ENCODE measurements at regions not wholly inside any gene's neighbourhood (a gene's known extent, or its start where the extent isn't known, plus 50 kb on each side); places are given as distances from the start of the nearest gene placed in this dataset.
A peak's percentile ranks its signal among the peaks of the same experiment; 100 is the strongest.

DNA sequence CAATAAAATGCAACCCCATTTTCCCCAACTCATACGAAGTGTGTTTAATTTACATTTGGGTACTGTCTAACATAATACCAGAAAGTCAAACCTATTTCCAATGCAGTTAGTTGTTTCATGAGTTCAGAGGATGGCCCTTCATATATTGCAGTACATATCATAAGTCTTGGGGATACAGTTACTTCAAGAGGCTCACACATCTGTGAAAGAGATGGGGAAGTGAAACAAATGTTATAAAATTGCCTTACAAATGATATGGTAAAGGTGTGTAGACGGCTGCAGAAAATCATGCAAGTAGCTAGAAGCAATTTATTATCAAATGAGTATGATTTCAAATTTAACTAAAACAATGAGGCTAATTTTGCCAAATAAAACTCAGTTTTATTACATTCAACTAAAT lies 219.0 kb upstream of the CDH12 start:
- no peak for DNase-seq

GRCh38 chr5:23071682-23072081 lies 218.5 kb upstream of the CDH12 start:
- no peak for DNase-seq

DNA sequence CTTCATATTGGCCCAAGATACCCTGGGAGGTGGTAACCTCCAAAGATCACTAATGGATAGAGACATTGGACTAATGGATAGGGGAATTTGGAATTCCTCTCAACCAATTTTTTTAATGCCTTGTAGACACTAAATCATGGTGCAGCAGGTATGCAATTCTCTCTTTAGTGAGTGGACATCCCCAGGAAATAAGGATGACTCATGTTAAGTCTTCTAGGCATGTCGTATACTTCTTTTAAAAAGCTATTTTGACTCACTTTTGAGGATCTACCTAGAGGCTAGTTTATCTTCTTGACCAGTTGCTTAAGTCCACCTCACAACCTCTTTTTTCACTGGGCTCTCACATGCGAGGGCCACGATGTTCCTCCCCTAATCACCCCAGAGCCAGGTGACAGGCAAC lies 211.6 kb upstream of the CDH12 start:
- DNase-seq: no peak

DNA sequence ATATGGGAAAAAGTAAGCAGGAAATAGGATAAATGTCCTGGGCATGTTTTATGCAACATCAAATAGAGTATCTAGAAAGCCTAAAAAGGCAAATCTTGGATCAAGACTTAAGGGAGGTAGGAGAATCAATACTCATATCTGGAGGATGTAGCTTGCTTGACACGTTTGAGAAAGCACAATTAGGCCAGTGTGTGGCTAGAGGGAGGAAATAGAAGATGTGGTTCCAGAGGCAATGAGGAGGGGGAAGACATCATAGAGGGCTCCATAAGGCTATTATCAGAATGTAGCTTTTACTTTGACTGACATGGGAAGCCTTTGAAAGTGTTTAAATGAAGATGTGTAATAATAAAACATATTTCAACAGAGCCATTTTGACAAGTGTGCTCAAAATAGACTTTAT lies 200.7 kb upstream of the CDH12 start:
- DNase-seq: no peak

DNA sequence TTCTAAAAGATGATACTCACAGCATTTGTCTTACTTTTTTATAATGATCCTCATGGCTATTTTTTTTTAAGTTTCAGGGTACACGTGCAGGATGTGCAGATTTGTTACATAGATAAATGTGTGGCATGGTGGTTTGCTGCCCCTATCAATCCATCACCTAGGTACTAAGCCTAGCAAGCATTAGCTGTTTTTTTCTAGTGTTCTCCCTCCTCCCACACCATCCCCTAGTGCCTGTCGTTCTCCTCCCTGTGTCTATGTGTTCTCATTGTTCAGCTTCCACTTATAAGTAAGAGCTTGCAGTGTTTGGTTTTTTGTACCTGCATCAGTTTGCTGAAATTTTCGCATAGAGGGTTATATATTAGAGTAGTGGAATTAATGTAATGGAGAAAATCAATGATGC lies 189.1 kb upstream of the CDH12 start:
- DNase-seq: no peak

DNA sequence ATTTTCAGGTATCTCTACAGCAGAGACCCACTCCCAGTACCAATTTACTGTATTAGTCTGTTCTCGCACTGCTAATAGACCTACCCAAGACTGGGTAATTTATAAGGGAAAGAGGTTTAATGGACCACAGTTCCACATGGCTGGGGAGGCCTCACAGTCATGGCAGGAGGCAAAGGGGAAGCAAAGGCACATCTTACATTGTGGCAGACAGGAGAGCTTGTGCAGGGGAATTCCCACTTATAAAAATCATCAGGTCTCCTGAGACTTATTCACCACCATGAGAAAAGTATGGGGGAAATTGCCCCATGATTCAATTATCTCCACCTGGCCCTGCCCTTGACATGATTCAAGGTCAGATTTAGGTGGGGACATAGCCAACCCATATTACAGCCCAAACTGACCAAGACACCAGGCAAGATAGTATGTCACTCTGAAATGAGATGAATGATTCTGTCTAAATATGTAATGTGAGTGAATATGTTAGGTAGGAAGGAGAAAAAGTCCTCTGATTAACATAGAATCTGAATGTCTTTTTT lies 182.5 kb upstream of the CDH12 start:
- DNase-seq: no peak

DNA sequence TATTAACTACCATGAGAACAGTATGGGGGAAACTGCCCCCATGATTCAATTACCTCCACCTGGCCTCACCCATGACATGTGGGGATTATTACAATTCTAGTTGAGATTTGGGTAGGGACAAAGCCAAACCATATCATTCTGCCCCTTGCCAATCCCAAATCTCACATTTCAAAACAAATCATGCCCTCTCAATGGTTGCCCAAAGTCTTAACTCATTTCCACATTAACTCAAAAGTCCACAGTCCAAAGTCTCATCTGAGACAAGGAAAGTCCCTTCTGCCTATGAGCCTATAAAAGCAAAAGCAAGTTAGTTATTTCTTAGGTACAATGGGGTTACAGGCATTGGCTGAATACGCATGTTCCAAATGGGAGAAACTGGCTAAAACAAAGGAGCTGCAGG lies 180.7 kb upstream of the CDH12 start:
- no peak for DNase-seq

DNA sequence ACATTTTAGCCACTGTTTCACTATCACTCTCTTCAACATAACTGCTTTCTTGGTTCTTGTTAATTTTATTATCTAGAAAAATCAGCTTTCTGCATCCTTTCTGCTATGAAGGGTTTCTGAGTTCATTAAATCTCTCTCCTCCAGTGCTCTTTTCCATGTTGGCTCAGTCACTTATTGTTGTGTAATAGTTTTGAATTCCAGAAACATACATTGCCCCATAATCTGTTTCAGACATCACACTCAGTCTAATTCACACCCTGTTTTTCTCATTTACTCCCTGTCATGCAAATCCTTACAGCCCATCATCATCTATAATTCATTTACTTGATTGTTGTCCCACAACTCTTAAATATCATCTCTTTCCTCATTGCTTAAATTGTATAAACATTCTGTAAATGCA lies 176.1 kb upstream of the CDH12 start:
- DNase-seq: no peak

DNA sequence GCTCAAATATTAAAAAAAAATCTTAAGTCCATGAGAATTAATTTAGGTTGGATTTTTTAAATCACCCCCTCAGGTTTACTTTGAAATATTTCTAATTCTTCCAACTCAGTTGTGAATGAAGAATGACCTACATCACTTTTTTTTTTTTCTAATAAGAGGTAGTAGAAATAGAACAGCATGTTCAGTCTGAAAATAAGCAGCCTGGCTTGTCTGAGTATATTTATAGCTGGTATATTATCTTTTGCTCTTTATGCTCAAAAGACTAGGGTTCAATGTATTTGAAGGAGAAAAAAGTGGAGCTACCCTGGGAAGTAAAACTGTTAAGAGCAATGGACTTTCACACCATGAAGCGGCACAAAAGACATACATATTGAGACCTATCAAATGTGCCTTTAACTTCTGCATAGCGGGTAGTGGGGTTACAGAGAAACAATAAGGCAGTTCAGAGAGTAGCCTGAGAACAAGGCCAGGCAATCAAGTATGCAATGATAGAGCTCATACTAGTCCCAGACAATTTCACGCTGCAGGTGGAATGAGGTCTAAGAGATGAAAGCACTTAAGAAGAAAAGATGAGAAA lies 175.4 kb upstream of the CDH12 start:
- no peak for DNase-seq

GRCh38 chr5:23027830-23028229 lies 174.7 kb upstream of the CDH12 start:
- no peak for DNase-seq

DNA sequence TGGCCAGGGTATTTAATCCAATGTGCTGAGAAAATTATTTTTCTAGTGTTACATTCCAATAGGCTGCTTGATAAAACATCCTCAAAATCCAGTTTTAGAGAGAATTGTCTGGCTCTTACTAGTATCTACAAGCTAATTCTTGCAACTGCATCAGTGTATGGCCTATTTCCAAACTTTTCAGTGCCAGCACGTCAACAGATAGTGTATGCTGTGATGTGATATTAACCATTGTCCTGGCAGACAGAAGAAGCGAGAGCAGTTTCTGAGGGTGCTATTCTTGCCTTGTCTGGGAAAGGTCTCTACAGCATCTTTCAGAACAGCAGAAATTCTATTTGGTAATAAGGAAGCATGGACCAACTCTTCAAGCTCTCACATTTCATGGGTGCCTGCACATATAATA lies 174.2 kb upstream of the CDH12 start:
- DNase-seq: peak in 1 of 3 donors; percentile 2

DNA sequence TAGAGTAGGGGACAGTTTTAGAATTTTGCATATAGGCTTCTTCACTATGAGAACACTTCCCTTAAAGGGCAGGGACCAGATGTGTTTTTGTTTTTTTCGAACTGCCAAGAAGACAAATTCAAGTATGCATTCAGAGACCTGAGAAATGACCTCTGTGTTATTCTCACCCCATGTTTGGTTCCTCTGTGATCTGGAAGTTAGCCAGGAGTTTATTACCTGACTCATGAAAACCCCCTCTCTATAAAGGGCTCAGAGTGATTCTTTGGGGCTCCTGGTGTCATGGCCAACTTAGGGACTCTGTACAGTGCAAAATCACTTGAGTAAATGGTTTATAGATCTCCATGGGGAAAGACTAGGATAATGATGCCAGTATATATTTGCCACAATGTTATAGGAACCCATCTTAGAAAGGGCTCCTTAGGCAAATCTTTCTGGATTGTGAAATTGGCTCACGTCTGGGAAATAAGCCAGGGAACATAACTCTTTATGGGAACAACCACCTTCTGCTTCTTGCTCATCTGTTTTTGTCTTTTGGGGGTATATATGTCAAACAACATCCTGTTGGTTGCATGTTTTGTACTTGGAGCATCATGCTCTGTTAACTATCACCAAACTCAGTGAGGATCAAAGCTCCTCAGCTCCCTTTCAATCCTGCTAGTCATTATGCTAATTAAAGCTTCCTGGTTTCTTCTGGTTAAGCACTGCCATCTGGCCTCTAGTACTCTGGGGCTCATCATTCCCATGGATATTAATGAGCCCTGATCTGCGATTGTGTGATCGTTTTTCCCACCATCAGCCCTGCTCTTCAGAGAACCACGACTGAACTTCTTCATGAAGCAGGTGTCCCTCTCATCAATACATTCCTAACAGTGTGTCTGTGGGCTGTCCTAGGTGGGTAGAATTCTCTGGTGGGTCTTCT lies 173.4 kb upstream of the CDH12 start:
- peak in 1 of 3 donors; percentile 40 for DNase-seq

- DNase-seq: no peak
Observed at GRCh38 chr5:23025629-23026233, 172.6 kb upstream of the CDH12 start.

DNA sequence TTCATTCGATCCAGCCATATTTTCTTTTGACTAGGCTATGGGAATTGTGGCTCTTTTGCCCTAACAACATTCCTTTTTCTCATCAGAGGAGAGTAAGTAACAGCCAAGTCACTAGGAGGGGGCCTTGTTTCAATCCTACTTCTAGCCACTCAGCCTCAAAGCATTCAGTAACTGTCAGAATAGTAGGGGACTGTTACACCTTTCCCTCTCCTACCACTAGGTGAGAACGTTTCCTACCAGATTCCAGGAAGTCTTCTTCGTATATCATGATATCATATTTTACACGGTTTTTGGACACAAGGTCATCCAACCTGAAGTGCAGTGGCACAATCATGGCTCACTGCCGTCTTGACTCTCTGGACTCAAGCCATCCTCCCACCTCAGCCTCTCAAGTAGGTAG lies 171.3 kb upstream of the CDH12 start:
- no peak for DNase-seq

DNA sequence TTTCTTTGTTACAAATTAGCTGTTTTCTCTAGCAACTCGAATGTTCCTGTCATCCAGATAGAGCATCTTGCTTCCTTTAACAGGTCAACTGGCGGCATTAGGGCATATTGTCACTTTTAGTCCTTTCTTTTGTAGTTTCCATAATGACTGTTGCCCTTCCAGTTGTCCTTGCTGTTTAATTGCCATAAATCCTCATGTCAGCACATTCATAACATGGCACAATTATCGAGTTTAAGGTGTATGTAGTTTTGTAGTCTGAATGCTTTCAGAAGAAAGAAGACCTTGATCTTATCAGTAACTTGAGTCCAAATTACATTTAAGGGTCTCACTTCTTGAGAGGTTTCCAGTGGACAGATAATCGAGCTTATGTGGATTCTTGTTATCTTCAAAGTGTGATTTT lies 161.7 kb upstream of the CDH12 start:
- DNase-seq: no peak

DNA sequence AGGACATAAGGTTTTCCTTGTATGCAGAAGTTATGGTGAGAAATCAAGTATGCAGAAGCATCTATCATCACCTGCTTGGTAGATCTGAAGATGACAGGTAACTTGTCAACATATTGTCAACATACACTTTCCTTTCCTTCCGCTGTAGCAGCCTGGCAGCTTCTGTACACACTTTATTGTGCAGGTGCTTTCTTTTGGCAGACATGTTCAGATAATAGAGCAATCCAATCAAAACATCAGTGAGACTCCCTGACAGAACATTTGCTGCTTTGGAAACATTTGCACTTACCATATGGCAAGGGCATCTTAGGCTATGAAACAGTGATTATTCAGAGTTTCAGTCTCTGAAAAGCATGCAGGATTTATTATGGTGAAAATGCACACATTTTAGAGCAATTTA lies 161.1 kb upstream of the CDH12 start:
- peak in 1 of 3 donors; percentile 21 for DNase-seq

GRCh38 chr5:23013395-23013998 lies 160.4 kb upstream of the CDH12 start:
- peak in 1 of 3 donors; percentile 39 for DNase-seq

- peak in 1 of 3 donors; percentile 34 for DNase-seq
Observed at GRCh38 chr5:23012842-23013241, 159.7 kb upstream of the CDH12 start.

- no peak for DNase-seq
Observed at GRCh38 chr5:23007762-23008161, 154.6 kb upstream of the CDH12 start.

DNA sequence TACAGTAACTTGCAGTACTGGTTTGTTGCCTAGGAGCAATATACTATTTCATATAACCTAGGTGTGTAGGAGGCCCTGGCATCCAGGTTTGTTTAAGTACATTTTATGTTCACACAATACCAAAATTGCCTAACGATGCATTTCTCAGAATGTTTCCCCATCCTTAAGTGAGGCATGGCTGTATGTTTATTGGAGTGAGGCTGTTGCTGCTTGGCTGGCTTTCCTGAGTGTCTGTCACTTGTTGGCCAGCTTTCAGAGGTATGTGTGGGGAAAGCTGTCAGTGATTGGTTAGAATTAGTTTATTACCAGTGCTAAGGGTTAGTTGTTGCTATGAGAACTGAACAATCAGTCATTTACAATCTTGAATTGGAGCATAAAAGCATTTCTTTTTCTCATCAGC lies 154.1 kb upstream of the CDH12 start:
- DNase-seq: no peak

DNA sequence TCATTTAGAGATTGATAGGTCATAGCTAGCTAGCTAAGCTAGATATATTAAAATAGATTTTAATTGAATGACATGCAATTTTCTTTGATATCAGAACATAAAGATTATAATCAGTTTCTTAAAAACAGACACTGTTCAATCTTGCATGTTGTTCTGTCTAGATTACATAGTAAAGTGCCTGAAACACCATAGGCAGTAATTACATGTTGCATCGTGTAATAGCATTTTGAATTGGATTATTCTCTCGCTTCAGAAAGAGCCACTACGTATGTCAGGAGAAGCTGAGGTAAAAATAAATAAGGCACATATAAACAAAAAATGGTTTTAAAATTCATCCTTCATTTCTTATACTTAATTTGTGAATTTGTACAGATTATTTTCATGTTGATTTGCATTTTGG lies 148.0 kb upstream of the CDH12 start:
- no peak for DNase-seq

- DNase-seq: no peak
Observed at GRCh38 chr5:22998774-22999173, 145.6 kb upstream of the CDH12 start.

All from muscle of back (tissue), 3 donors.